CD4-positive, alpha-beta T cell (primary cell): ENCODE measurements at regions not wholly inside any gene's neighbourhood (a gene's known extent, or its start where the extent isn't known, plus 50 kb on each side); places are given as distances from the start of the nearest gene placed in this dataset.
"Not testable (repeated sequence)": the region's sequence is repeated elsewhere in the genome, so short reads cannot be mapped to it uniquely, and the experiment has no call there.

Source experiments
- ATAC-seq: fragments of 200-7000 bp; cut with Tn5 transposase; one replicate; pipeline ENCODE4 v1.10.0; 2022; ENCODE audit warnings: mild to moderate bottlenecking; ENCODE audit not compliant: poor library complexity
- CTCF ChIA-PET: fragments of 350-600 bp; sonication (Branson Sonifier 250); formaldehyde crosslinking; loops from one replicate; lab custom pipeline; 2021; ENCODE audit warnings: antibody characterized with exemption, inconsistent platforms; lab: Charles Lee
- POLR2A ChIA-PET: fragments of 350-600 bp; sonication (Branson Sonifier 250); formaldehyde crosslinking; loops from one replicate; lab custom pipeline; 2021; ENCODE audit warnings: antibody characterized with exemption, inconsistent platforms; lab: Charles Lee
- DNase-seq, 14 experiments: peaks; one replicate each; pipeline ENCODE4 v3.0.0-alpha.2; 2013 to 2020; ENCODE audit warnings: mixed read lengths in 2 of 14
- H3K27ac ChIP-seq, 2 donors: one replicate each; pipeline versions ENCODE4 v1.5.1 to v1.7.0; 2013; ENCODE audit warnings: low read length in 2 of 2, low read depth in 1 of 2, mild to moderate bottlenecking in 1 of 2
- H3K27me3 ChIP-seq, 2 experiments: 1 replicate in 1 of 2; 2 replicates in 1 of 2; pipeline versions ENCODE4 v1.6.1 to v1.7.0; 2013; ENCODE audit warnings: low read length in 2 of 2, control low read depth in 1 of 2, mild to moderate bottlenecking in 1 of 2, moderate library complexity in 1 of 2; ENCODE audit not compliant: insufficient read depth in 2 of 2, control insufficient read depth in 1 of 2
- H3K36me3 ChIP-seq: one replicate; pipeline ENCODE4 v1.6.1; 2013; ENCODE audit warnings: low read length, control low read depth; ENCODE audit not compliant: insufficient read depth
- H3K4me1 ChIP-seq: one replicate; pipeline ENCODE4 v1.6.1; 2013; ENCODE audit warnings: low read length, control low read depth; ENCODE audit not compliant: insufficient read depth
- H3K4me3 ChIP-seq: one replicate; pipeline ENCODE4 v1.5.1; 2013; ENCODE audit warnings: mild to moderate bottlenecking, low read length, moderate library complexity
- H3K9me3 ChIP-seq, 2 experiments: 1 replicate in 1 of 2; 2 replicates in 1 of 2; pipeline versions ENCODE4 v1.6.1 to v1.7.0; 2013; ENCODE audit warnings: low read length in 2 of 2, mild to moderate bottlenecking in 2 of 2, control low read depth in 1 of 2, moderate library complexity in 1 of 2; ENCODE audit not compliant: control insufficient read depth in 1 of 2, insufficient read depth in 1 of 2
- H3K27ac Mint-ChIP-seq: one replicate; pipeline ENCODE4 v1.8.0; 2020; ENCODE audit warnings: mixed read lengths
- H3K27me3 Mint-ChIP-seq: one replicate; pipeline ENCODE4 v1.8.0; 2021; ENCODE audit warnings: mixed read lengths
- H3K36me3 Mint-ChIP-seq: one replicate; pipeline ENCODE4 v1.8.0; 2021; ENCODE audit warnings: low read depth, mixed read lengths
- H3K4me1 Mint-ChIP-seq: one replicate; pipeline ENCODE4 v1.8.0; 2021; ENCODE audit warnings: low read depth, mixed read lengths
- H3K4me3 Mint-ChIP-seq: one replicate; pipeline ENCODE4 v1.8.0; 2020; ENCODE audit warnings: mild to moderate bottlenecking, mixed read lengths
- H3K9me3 Mint-ChIP-seq: one replicate; pipeline ENCODE4 v1.8.0; 2020; ENCODE audit warnings: mixed read lengths
- CTCF ChIP-seq: fragments of 200-600 bp; IDR thresholded peaks from one replicate; pipeline ENCODE4 v1.8.0; 2022; ENCODE audit warnings: antibody characterized with exemption, mild to moderate bottlenecking
- intact Hi-C, 2 experiments: fragments of 100-400 bp; cut with DNase I in 1 of 2; cut with micrococcal nuclease in 1 of 2; formaldehyde crosslinking; loops; one replicate each; pipeline versions ENCODE4 v1.15.1 to v1.9.0; 2023 to 2025; cut with DNase I, micrococcal nuclease

- TF ChIP-seq CTCF: no peak
- Histone ChIP-seq H3K9me3 (no peaks in the 10 kb centered on the region), H3K27ac (no peak overlapping the region), H3K4me1 (no peaks in the 10 kb centered on the region), H3K36me3 (no peaks in the 10 kb centered on the region), H3K27me3 (no peaks in the 10 kb centered on the region), H3K4me3 (no peak overlapping the region)
- CTCF ChIA-PET: no interaction called here
- intact Hi-C loops: no loop called here
- no peak overlapping the region for H3K4me3 Mint-ChIP-seq
- peaks cover 10% of the 10 kb centered on the region for H3K9me3 Mint-ChIP-seq
- ATAC-seq: no peak
- H3K4me1 Mint-ChIP-seq: no peaks in the 10 kb centered on the region
- H3K36me3 Mint-ChIP-seq: no peaks in the 10 kb centered on the region
- H3K27me3 Mint-ChIP-seq: no peaks in the 10 kb centered on the region
- POLR2A ChIA-PET: no interaction called here
- no peak for DNase-seq
- H3K27ac Mint-ChIP-seq: no peak overlapping the region
Observed at GRCh38 chr16:59463776-59464175, 729.7 kb upstream of the GOT2 start.

- H3K27ac Mint-ChIP-seq: no peak overlapping the region
- POLR2A ChIA-PET: no interaction called here
- H3K27me3 Mint-ChIP-seq: no peaks in the 10 kb centered on the region
Observed at GRCh38 chr16:59459806-59460205, 725.7 kb upstream of the GOT2 start.

GRCh38 chr16:59455497-59455896 lies 721.4 kb upstream of the GOT2 start:
- DNase-seq: no peak
- peaks cover 5% of the 10 kb centered on the region for H3K9me3 Mint-ChIP-seq
- intact Hi-C loops: no loop called here
- Histone ChIP-seq H3K4me3 (no peak overlapping the region), H3K4me1 (no peaks in the 10 kb centered on the region), H3K9me3 (no peaks in the 10 kb centered on the region), H3K27me3 (no peaks in the 10 kb centered on the region), H3K36me3 (no peaks in the 10 kb centered on the region), H3K27ac (no peak overlapping the region)
- ChIA-PET CTCF (no interaction called here), POLR2A (no interaction called here)
- TF ChIP-seq CTCF: no peak
- H3K4me1 Mint-ChIP-seq: no peaks in the 10 kb centered on the region
- H3K4me3 Mint-ChIP-seq: no peak overlapping the region
- H3K27me3 Mint-ChIP-seq: no peaks in the 10 kb centered on the region
- no peaks in the 10 kb centered on the region for H3K36me3 Mint-ChIP-seq
- no peak for ATAC-seq
- no peak overlapping the region for H3K27ac Mint-ChIP-seq

More at GRCh38 chr16:59459806-59460205, 725.7 kb upstream of the GOT2 start:
- H3K36me3 ChIP-seq: no peaks in the 10 kb centered on the region
- no peak overlapping the region for H3K27ac ChIP-seq
- H3K9me3 Mint-ChIP-seq: peaks cover 2% of the 10 kb centered on the region
- no peaks in the 10 kb centered on the region for H3K9me3 ChIP-seq
- no peak for TF ChIP-seq CTCF
- CTCF ChIA-PET: no interaction called here
- no peaks in the 10 kb centered on the region for H3K36me3 Mint-ChIP-seq
- no peaks in the 10 kb centered on the region for H3K4me1 Mint-ChIP-seq
- intact Hi-C loops: no loop called here
- H3K4me1 ChIP-seq: no peaks in the 10 kb centered on the region
- no peak for ATAC-seq
- DNase-seq: no peak
- no peak overlapping the region for H3K4me3 ChIP-seq
- H3K27me3 ChIP-seq: no peaks in the 10 kb centered on the region
- no peak overlapping the region for H3K4me3 Mint-ChIP-seq

GRCh38 chr16:59450513-59450912 lies 716.4 kb upstream of the GOT2 start:
- H3K27ac ChIP-seq, H3K36me3 ChIP-seq, H3K4me3 Mint-ChIP-seq, POLR2A ChIA-PET, H3K27ac Mint-ChIP-seq, H3K27me3 ChIP-seq, DNase-seq, ATAC-seq, H3K4me1 ChIP-seq, H3K36me3 Mint-ChIP-seq, H3K27me3 Mint-ChIP-seq, H3K9me3 ChIP-seq, H3K4me3 ChIP-seq, intact Hi-C loops, CTCF ChIA-PET, H3K4me1 Mint-ChIP-seq: not testable (repeated sequence)
- H3K9me3 Mint-ChIP-seq: peaks cover 11% of the 10 kb centered on the region
